Fibroblast of upper back skin (primary cell): ENCODE measurements at regions not wholly inside any gene's neighbourhood (a gene's known extent, or its start where the extent isn't known, plus 50 kb on each side); places are given as distances from the start of the nearest gene placed in this dataset.
"Not testable (repeated sequence)": the region's sequence is repeated elsewhere in the genome, so short reads cannot be mapped to it uniquely, and the experiment has no call there.

Source experiments
- DNase-seq: peaks from one replicate; pipeline ENCODE4 v3.0.0-alpha.2; 2013

- no peak for DNase-seq
Observed at GRCh38 chr13:71382285-71382684, 484.7 kb downstream of the DACH1 start.

GRCh38 chr13:71380191-71380590 lies 486.8 kb downstream of the DACH1 start:
- no peak for DNase-seq

GRCh38 chr13:71378961-71379905 lies 487.8 kb downstream of the DACH1 start:
- DNase-seq = no peak

- no peak for DNase-seq
Observed at GRCh38 chr13:71374471-71375049, 492.4 kb downstream of the DACH1 start.

DNA sequence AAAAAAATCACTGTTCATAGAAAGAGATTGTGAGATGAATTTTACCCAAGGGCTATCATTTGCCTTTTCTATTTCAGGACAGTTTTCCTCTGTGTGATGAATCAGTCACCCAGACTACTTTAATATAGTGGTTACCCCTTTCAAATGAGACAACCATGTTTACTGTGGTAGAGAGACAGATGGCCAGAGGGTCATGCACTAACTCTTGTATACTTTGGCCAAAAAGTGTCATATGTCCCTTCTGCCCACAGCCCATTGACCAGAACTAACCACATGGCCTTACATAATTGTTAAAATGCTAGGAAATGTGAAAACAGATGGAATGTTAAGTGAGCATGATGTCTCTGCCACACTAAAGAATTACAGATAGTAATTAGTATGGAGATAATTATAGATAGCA lies 498.7 kb downstream of the DACH1 start:
- no peak for DNase-seq

GRCh38 chr13:71360041-71360440 lies 507.0 kb downstream of the DACH1 start:
- no peak for DNase-seq

GRCh38 chr13:71359641-71360040 lies 507.4 kb downstream of the DACH1 start:
- DNase-seq = no peak

DNA sequence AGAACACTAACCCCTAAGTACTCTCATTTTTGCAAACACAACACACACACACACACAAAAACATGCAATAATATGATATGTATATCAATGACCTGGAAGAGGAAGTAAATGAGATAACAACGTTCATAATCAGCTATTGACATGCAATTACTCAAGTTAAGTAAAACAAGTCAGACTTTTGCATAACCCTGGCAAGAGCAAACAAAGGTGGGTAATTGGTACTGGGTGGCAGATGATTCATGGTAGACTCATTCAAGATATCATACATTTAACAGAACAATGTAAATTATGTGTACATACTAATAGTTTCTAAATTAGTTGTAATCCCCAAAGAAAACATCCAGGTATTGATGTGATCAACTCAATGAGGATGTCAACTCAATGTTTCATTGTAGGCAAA lies 508.8 kb downstream of the DACH1 start:
- no peak for DNase-seq

DNA sequence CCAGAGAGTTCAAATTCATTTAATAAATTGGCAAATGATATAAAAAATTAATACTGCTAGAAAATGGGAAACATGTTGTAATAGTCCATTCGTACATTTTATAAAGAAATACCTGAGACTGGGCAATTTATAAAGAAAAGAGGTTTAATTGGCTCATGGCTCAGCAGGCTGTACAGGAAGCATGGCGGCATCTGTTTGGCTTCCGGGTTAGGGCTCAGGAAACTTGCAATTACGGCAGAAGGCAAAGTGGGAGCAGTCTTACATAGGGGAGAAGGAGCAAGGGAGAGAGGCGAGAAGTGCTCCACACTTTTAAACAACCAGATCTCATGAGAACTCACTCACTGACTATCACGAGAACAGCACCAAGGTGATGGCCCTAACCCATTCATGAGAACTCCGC lies 512.0 kb downstream of the DACH1 start:
- no peak for DNase-seq

GRCh38 chr13:71350886-71351285 lies 516.1 kb downstream of the DACH1 start:
- no peak for DNase-seq

- not testable (repeated sequence) for DNase-seq
Observed at GRCh38 chr13:71345856-71346255, 521.1 kb downstream of the DACH1 start.

DNA sequence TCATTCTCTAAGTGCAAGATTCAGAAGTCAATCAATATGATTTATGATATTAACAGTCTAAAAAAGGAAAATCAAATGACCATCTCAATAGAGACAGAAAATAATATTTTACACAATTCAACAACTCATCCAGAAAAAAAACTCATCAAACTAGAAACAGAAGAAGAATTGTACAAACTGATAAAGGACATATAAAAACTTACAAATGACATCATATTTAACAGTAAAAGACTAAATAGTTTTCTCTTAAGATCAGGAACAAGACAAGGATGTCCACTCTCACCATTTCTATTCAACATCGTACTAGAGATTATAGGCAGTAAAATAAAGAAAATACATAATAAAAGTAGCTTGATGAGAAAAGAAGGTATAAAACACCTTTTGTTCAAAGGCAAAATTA lies 527.3 kb downstream of the DACH1 start:
- no peak for DNase-seq

DNA sequence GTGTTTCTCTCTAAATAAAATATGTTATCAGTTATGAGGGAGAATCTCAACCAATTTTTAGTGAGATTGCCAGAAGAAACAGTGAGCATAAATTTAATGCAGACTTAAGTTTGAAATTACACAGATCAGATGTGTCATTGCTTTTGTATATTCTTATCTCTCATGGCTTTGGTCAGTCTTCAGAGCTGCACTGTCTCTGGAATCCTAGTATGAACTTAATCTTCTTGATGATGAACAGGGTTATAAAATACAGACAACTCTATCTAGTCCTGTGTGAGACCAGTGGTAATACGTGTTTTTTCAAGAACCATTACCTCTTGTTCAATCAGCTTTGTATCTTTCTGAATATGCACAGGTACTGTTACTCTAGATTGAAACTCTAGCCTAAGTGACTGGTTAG lies 528.0 kb downstream of the DACH1 start:
- DNase-seq = no peak

- DNase-seq = no peak
Observed at GRCh38 chr13:71338070-71338469, 528.9 kb downstream of the DACH1 start.

- DNase-seq = no peak
Observed at GRCh38 chr13:71327266-71327665, 539.7 kb downstream of the DACH1 start.

- DNase-seq = no peak
Observed at GRCh38 chr13:71325556-71325955, 541.4 kb downstream of the DACH1 start.

DNA sequence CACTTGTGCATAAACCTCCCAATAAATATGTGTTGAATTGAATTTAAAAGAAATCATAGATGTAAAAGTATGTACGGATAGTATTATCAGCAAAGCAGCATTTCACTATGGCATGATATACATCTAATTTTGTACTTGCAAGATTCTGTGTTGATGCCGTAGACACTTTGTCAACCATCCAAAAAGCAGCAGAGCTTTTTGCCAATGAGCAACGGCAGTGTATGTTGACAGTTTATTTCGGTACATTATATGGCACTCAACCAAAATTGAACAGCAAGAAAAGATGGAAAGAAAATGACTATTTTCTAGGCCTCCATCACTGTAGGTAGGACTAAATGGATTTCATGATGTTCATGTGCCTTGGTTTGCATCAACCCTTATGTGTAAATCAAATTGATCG lies 543.7 kb downstream of the DACH1 start:
- DNase-seq = no peak

GRCh38 chr13:71320452-71320851 lies 546.6 kb downstream of the DACH1 start:
- peak; percentile 27 for DNase-seq

DNA sequence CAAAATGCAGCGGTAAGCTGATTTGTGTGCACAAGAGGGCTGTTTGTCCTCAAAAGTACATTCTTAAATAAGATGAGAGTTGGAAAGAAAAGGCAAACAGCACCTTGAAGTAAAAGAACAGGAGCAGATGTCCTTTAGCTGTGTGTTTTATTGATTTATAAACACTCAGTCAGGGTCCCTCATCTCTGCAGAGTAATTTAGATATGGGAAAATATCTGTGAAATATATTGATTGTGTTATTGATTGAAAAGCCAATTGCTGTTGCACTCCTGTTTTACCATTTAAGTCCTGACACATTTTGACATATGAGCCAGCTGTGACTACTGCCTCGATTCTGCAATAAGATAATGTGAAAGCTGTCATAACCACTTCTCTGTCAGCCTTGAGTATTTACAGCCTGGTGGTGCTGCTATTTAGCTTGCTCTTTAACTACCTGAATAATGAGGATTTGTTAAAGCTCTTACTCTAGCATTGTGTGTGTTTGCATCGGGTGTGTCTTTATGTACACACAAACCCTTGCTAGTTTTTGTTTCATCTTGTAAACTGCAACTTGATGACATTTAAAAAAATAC lies 550.1 kb downstream of the DACH1 start:
- DNase-seq = no peak

- DNase-seq = no peak
Observed at GRCh38 chr13:71312923-71313322, 554.1 kb downstream of the DACH1 start.

DNA sequence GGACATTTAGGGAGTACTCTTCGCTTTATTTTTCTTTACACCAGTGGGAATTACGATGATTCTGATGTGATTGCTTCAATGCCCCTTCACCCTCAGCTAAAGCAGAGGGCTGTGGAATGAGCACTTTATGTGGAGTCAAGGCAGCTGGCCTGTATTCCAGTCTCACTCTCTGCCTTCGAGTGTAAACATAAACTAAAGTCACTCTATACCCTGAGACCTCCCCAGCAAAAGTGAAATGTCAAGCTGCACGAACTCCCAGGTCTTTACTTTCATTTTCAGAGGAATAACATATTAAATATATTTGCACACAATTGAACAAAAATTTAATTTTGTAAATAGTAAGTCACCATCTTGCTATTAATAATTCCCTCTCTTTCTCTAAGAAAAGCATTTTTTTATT lies 557.1 kb downstream of the DACH1 start:
- DNase-seq = no peak

DNA sequence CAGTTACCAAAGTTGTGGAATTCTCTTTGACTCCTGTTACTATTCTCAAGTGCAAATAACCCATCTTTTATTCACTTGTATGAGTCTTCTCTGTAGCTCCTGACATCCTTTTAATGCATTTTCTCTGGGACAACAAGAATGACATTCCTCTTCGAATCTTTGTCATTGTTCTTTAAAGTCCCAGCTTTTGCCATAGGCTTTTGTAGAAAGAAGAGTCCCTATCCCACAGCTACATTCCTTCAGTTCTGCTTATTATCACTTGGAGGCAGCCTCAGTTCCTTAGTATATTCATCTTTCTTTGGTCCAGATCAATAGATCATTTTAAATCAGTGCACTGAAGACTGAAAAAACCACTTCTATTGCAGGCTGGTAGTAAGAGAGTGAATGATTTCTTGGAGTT lies 560.2 kb downstream of the DACH1 start:
- DNase-seq = no peak

DNA sequence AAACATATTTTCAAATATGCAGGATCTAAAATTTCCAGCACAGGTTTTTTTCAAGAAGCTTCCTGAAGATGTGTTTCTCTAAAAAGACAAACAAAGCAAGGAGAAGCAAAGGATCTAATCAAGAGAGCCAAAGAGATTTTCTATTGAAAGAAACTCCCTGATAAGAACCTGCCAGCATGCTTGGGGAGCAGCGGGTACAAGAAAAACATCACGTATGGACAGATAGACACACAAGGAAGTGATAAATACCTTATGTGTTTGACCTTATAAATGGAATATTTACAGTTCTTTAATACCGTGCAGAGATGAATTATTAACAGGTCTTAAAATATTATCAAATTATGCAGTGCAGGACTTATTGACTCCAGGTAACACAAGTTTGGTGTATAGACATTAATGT lies 562.1 kb downstream of the DACH1 start:
- DNase-seq = no peak

DNA sequence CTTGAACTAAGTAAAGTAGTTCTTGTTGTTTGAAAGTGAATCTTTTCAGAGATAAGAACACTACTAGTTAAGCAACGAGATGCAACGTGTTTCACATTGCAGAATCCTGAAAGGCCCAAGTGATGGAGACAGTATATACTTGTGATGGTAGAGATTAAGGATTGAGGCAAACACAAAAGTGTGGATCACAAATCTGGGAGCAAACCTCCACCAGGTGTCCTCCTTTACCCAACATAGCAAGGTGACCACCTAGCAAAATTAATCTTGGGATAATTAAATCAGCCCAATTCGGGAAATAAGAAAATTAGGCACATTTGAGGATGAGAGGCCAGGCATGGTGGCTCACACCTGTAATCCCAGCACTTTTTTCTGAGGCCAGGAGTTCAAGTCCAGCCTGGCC lies 563.9 kb downstream of the DACH1 start:
- DNase-seq = no peak
